ENCODE measurements at regions not wholly inside any gene's neighbourhood (a gene's known extent, or its start where the extent isn't known, plus 50 kb on each side); places are given as distances from the start of the nearest gene placed in this dataset.

- no peaks in the 10 kb centered on the region for H3K27me3 ChIP-seq
- H3K4me3 ChIP-seq (ENCODE audit: low read depth in 1 of 2, low read length in 1 of 2) = no peak overlapping the region
- TF ChIP-seq CTCF (IDR thresholded peaks at IDR 0.05) = no peak
- no peaks in the 10 kb centered on the region for H3K4me1 ChIP-seq (ENCODE audit: control insufficient read depth in 1 of 2, insufficient read depth in 1 of 2, low read depth in 1 of 2, low read length in 1 of 2)
- H3K36me3 ChIP-seq = no peaks in the 10 kb centered on the region
- no peaks in the 10 kb centered on the region for H3K9me3 ChIP-seq
- no peak overlapping the region for H3K27ac ChIP-seq
Measured at GRCh38 chr1:60596791-60597750, 485.3 kb upstream of the NFIA start.

- Histone ChIP-seq H3K4me1 (ENCODE audit: control insufficient read depth in 1 of 2, insufficient read depth in 1 of 2, low read depth in 1 of 2, low read length in 1 of 2) (no peaks in the 10 kb centered on the region), H3K9me3 (no peaks in the 10 kb centered on the region), H3K27me3 (no peaks in the 10 kb centered on the region), H3K27ac (no peak overlapping the region), H3K36me3 (no peaks in the 10 kb centered on the region), H3K4me3 (ENCODE audit: low read depth in 1 of 2, low read length in 1 of 2) (no peak overlapping the region)
- TF ChIP-seq CTCF (IDR thresholded peaks at IDR 0.05) = no peak
Measured at GRCh38 chr1:60591583-60591982, 490.8 kb upstream of the NFIA start.

GRCh38 chr1:60589916-60590315 is 492.4 kb upstream of the NFIA start:
- TF ChIP-seq CTCF (IDR thresholded peaks at IDR 0.05) = no peak
- Histone ChIP-seq H3K4me1 (ENCODE audit: control insufficient read depth in 1 of 2, insufficient read depth in 1 of 2, low read depth in 1 of 2, low read length in 1 of 2) (no peaks in the 10 kb centered on the region), H3K36me3 (no peaks in the 10 kb centered on the region), H3K27ac (no peak overlapping the region), H3K27me3 (no peaks in the 10 kb centered on the region), H3K4me3 (ENCODE audit: low read depth in 1 of 2, low read length in 1 of 2) (no peak overlapping the region), H3K9me3 (no peaks in the 10 kb centered on the region)

- Histone ChIP-seq H3K27ac (no peak overlapping the region), H3K36me3 (no peaks in the 10 kb centered on the region), H3K4me1 (ENCODE audit: control insufficient read depth in 1 of 2, insufficient read depth in 1 of 2, low read depth in 1 of 2, low read length in 1 of 2) (no peaks in the 10 kb centered on the region), H3K27me3 (no peaks in the 10 kb centered on the region), H3K4me3 (ENCODE audit: low read depth in 1 of 2, low read length in 1 of 2) (no peak overlapping the region), H3K9me3 (no peaks in the 10 kb centered on the region)
- no peak for TF ChIP-seq CTCF (IDR thresholded peaks at IDR 0.05)
Measured at GRCh38 chr1:60589046-60589748, 493.2 kb upstream of the NFIA start.

GRCh38 chr1:60584371-60584770 is 498.0 kb upstream of the NFIA start:
- Histone ChIP-seq H3K36me3 (no peaks in the 10 kb centered on the region), H3K27ac (no peak overlapping the region), H3K9me3 (no peaks in the 10 kb centered on the region), H3K4me1 (ENCODE audit: control insufficient read depth in 1 of 2, insufficient read depth in 1 of 2, low read depth in 1 of 2, low read length in 1 of 2) (peaks cover 3 to 10% of the 10 kb centered on the region in 2 experiments), H3K4me3 (ENCODE audit: low read depth in 1 of 2, low read length in 1 of 2) (no peak overlapping the region), H3K27me3 (no peaks in the 10 kb centered on the region)
- no peak for TF ChIP-seq CTCF (IDR thresholded peaks at IDR 0.05)
